Osteoblast (primary cell): ENCODE measurements at regions not wholly inside any gene's neighbourhood (a gene's known extent, or its start where the extent isn't known, plus 50 kb on each side); places are given as distances from the start of the nearest gene placed in this dataset.

Source experiments
- DNase-seq: peaks from one replicate; pipeline ENCODE4 v3.0.0; 2011; ENCODE audit warnings: low spot score, mixed read lengths; ENCODE audit not compliant: insufficient read length; ENCODE audit errors: missing footprints
- H2AFZ ChIP-seq: 2 replicates; pipeline ENCODE4 v1.6.0; 2011; ENCODE audit warnings: mild to moderate bottlenecking, low read length
- H3K27ac ChIP-seq: 2 replicates; pipeline ENCODE4 v1.5.1; 2011; ENCODE audit warnings: mild to moderate bottlenecking, low read depth, low read length, moderate library complexity
- H3K27me3 ChIP-seq: 2 replicates; pipeline ENCODE4 v1.6.0; 2012; ENCODE audit warnings: mild to moderate bottlenecking, control low read depth, inconsistent platforms, low read length, moderate library complexity; ENCODE audit not compliant: insufficient read depth
- H3K36me3 ChIP-seq: 2 replicates; pipeline ENCODE4 v1.5.1; 2011; ENCODE audit warnings: mild to moderate bottlenecking, low read length, control low read depth, moderate library complexity; ENCODE audit not compliant: insufficient read depth
- H3K4me1 ChIP-seq: 2 replicates; pipeline ENCODE4 v1.5.1; 2011; ENCODE audit warnings: mild to moderate bottlenecking, low read length, control low read depth, moderate library complexity; ENCODE audit not compliant: insufficient read depth
- H3K4me2 ChIP-seq: 2 replicates; pipeline ENCODE4 v1.6.0; 2011; ENCODE audit warnings: mild to moderate bottlenecking, low read length; ENCODE audit not compliant: insufficient read depth
- H3K4me3 ChIP-seq: fragments of 200-600 bp; sonication (generic); 3 replicates; pipeline ENCODE4 v1.5.1; 2012; ENCODE audit warnings: mild to moderate bottlenecking, low read length, inconsistent platforms; ENCODE audit not compliant: insufficient read depth
- H3K79me2 ChIP-seq: 2 replicates; pipeline ENCODE4 v1.6.0; 2012; ENCODE audit warnings: mild to moderate bottlenecking, low read length, control low read depth, inconsistent platforms; ENCODE audit not compliant: insufficient read depth
- H3K9me3 ChIP-seq: 2 replicates; pipeline ENCODE4 v1.5.1; 2011; ENCODE audit warnings: low read depth, low read length, control low read depth
- H4K20me1 ChIP-seq: 2 replicates; pipeline ENCODE4 v1.6.0; 2012; ENCODE audit warnings: mild to moderate bottlenecking, low read length, control low read depth; ENCODE audit not compliant: insufficient read depth
- CTCF ChIP-seq: IDR thresholded peaks from 2 replicates; pipeline ENCODE4 v1.5.1; 2011; ENCODE audit warnings: mild to moderate bottlenecking, low read depth, low read length, moderate library complexity; ENCODE audit errors: extremely low read depth

- Histone ChIP-seq H2AFZ (no peak overlapping the region), H3K4me3 (no peak overlapping the region), H4K20me1 (no peaks in the 10 kb centered on the region), H3K79me2 (no peaks in the 10 kb centered on the region), H3K36me3 (no peaks in the 10 kb centered on the region), H3K27me3 (no peaks in the 10 kb centered on the region), H3K4me2 (no peak overlapping the region), H3K9me3 (no peaks in the 10 kb centered on the region), H3K4me1 (no peaks in the 10 kb centered on the region), H3K27ac (no peak overlapping the region)
- TF ChIP-seq CTCF: no peak
- DNase-seq: peak; percentile 3
Observed at GRCh38 chr4:120622601-120623000, 299.9 kb downstream of the PRDM5 start.

GRCh38 chr4:120617171-120617570 is 305.4 kb downstream of the PRDM5 start:
- Histone ChIP-seq H3K79me2 (no peaks in the 10 kb centered on the region), H3K27me3 (no peaks in the 10 kb centered on the region), H3K4me1 (no peaks in the 10 kb centered on the region), H2AFZ (no peak overlapping the region), H3K27ac (no peak overlapping the region), H3K9me3 (no peaks in the 10 kb centered on the region), H4K20me1 (no peaks in the 10 kb centered on the region), H3K4me3 (no peak overlapping the region), H3K36me3 (no peaks in the 10 kb centered on the region), H3K4me2 (no peak overlapping the region)
- TF ChIP-seq CTCF: no peak
- DNase-seq: no peak

GRCh38 chr4:120616041-120616440 is 306.5 kb downstream of the PRDM5 start:
- Histone ChIP-seq H3K4me2 (no peak overlapping the region), H3K27ac (no peak overlapping the region), H2AFZ (no peak overlapping the region), H4K20me1 (no peaks in the 10 kb centered on the region), H3K79me2 (no peaks in the 10 kb centered on the region), H3K4me3 (no peak overlapping the region), H3K4me1 (no peaks in the 10 kb centered on the region), H3K27me3 (no peaks in the 10 kb centered on the region), H3K9me3 (no peaks in the 10 kb centered on the region), H3K36me3 (no peaks in the 10 kb centered on the region)
- no peak for TF ChIP-seq CTCF
- DNase-seq: no peak

DNA sequence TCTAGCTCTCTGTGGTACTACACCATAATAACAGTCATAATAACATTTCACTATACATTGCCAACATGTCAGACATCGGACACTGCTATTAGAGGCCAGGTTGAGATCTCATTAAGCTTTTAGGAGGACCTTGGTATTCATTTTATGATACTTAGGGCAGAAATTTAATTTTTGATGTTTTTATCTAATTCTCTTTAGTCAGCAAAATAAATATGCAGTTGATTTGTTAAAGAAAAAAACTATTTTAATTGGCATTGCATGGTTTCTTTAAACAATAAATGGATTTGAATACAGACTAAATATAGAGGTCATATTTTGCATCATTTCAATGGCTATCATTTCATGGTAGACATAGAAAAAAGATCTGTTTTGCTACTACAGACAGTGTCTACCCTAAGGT is 308.7 kb downstream of the PRDM5 start:
- Histone ChIP-seq H3K4me2 (no peak overlapping the region), H3K36me3 (no peaks in the 10 kb centered on the region), H4K20me1 (no peaks in the 10 kb centered on the region), H2AFZ (no peak overlapping the region), H3K27ac (no peak overlapping the region), H3K9me3 (no peaks in the 10 kb centered on the region), H3K79me2 (no peaks in the 10 kb centered on the region), H3K4me3 (no peak overlapping the region), H3K27me3 (no peaks in the 10 kb centered on the region), H3K4me1 (no peaks in the 10 kb centered on the region)
- no peak for DNase-seq
- no peak for TF ChIP-seq CTCF
